Neural progenitor cell (in vitro differentiated cells): ENCODE measurements at regions not wholly inside any gene's neighbourhood (a gene's known extent, or its start where the extent isn't known, plus 50 kb on each side); places are given as distances from the start of the nearest gene placed in this dataset.

Experiments
- DNase-seq: peaks from one replicate; pipeline ENCODE4 v3.0.0-alpha.2; 2016; ENCODE audit warnings: low spot score
- H2AFZ ChIP-seq: fragments of 200-600 bp; sonication (generic); replicated peaks from 2 replicates; pipeline ENCODE4 v1.6.1; 2016; ENCODE audit warnings: antibody characterized with exemption
- H3F3A ChIP-seq: fragments of 200-600 bp; sonication (generic); 2 replicates; pipeline ENCODE4 v1.6.1; 2016; ENCODE audit warnings: antibody characterized with exemption, low read depth
- H3K27ac ChIP-seq: fragments of 200-600 bp; sonication (generic); 2 replicates; pipeline ENCODE4 v1.5.1; 2016; ENCODE audit warnings: mild to moderate bottlenecking
- H3K27me3 ChIP-seq: fragments of 200-600 bp; sonication (generic); 2 replicates; pipeline ENCODE4 v1.6.1; 2016; ENCODE audit warnings: mild to moderate bottlenecking, moderate library complexity
- H3K36me3 ChIP-seq: fragments of 200-600 bp; sonication (generic); 2 replicates; pipeline ENCODE4 v1.5.1; 2016
- H3K4me1 ChIP-seq: fragments of 200-600 bp; sonication (generic); 2 replicates; pipeline ENCODE4 v1.6.1; 2016; ENCODE audit warnings: mixed run types
- H3K4me2 ChIP-seq: fragments of 200-600 bp; sonication (generic); 2 replicates; pipeline ENCODE4 v1.6.1; 2016
- H3K4me3 ChIP-seq: fragments of 200-600 bp; sonication (generic); 2 replicates; pipeline ENCODE4 v1.5.1; 2016
- H3K79me2 ChIP-seq: fragments of 200-600 bp; sonication (generic); 2 replicates; pipeline ENCODE4 v1.6.1; 2016; ENCODE audit warnings: low read depth
- H3K9ac ChIP-seq: fragments of 200-600 bp; sonication (generic); 2 replicates; pipeline ENCODE4 v1.6.1; 2016
- H3K9me3 ChIP-seq: fragments of 200-600 bp; sonication (generic); 2 replicates; pipeline ENCODE4 v1.5.1; 2016; ENCODE audit warnings: low read depth
- H4K20me1 ChIP-seq: fragments of 200-600 bp; sonication (generic); 2 replicates; pipeline ENCODE4 v1.6.1; 2016; ENCODE audit warnings: low read depth
- H3K27ac Mint-ChIP-seq: 3 replicates; pipeline ENCODE4 v1.8.0; 2021; ENCODE audit warnings: mixed read lengths
- H3K27me3 Mint-ChIP-seq: 2 replicates; pipeline ENCODE4 v1.8.0; 2022; ENCODE audit warnings: low read depth, mild to moderate bottlenecking, inconsistent platforms, moderate library complexity, mixed read lengths; ENCODE audit not compliant: insufficient read depth
- H3K36me3 Mint-ChIP-seq: 3 replicates; pipeline ENCODE4 v1.8.0; 2021; ENCODE audit warnings: mixed read lengths
- H3K4me1 Mint-ChIP-seq: 3 replicates; pipeline ENCODE4 v1.8.0; 2021; ENCODE audit warnings: mixed read lengths
- H3K4me3 Mint-ChIP-seq: 3 replicates; pipeline ENCODE4 v1.8.0; 2021; ENCODE audit warnings: mild to moderate bottlenecking, moderate library complexity, mixed read lengths
- H3K9me3 Mint-ChIP-seq: 3 replicates; pipeline ENCODE4 v1.8.0; 2020; ENCODE audit warnings: mixed read lengths
- EZH2 ChIP-seq: fragments of 200-600 bp; sonication (generic); IDR thresholded peaks from 2 replicates; pipeline ENCODE4 v1.6.1; 2017; ENCODE audit warnings: antibody characterized with exemption, mild to moderate bottlenecking, moderate library complexity
- EZH2phosphoT487 ChIP-seq: fragments of 200-600 bp; sonication (generic); IDR thresholded peaks from 2 replicates; pipeline ENCODE4 v1.6.1; 2017; ENCODE audit warnings: antibody characterized with exemption
- TF ChIP-seq, protein P1 (sequence below): fragments of 200-600 bp; sonication (generic); IDR thresholded peaks from 2 replicates; pipeline ENCODE4 v1.5.1; 2017; ENCODE audit warnings: antibody characterized with exemption, mild to moderate bottlenecking

- Histone ChIP-seq H2AFZ (no peak overlapping the region), H3K27ac (no peak overlapping the region), H3K4me1 (peaks cover 32% of the 10 kb centered on the region), H3F3A (no peaks in the 10 kb centered on the region), H3K9ac (no peak overlapping the region), H3K9me3 (no peaks in the 10 kb centered on the region), H3K27me3 (no peaks in the 10 kb centered on the region), H3K4me2 (no peak overlapping the region), H3K79me2 (no peaks in the 10 kb centered on the region), H3K36me3 (no peaks in the 10 kb centered on the region), H4K20me1 (no peaks in the 10 kb centered on the region), H3K4me3 (no peak overlapping the region)
- Mint-ChIP-seq H3K4me1 (peaks cover 56% of the 10 kb centered on the region), H3K27ac (peak overlapping the region; percentile 26), H3K9me3 (no peaks in the 10 kb centered on the region), H3K4me3 (no peak overlapping the region), H3K27me3 (no peaks in the 10 kb centered on the region), H3K36me3 (no peaks in the 10 kb centered on the region)
- DNase-seq: no peak
- TF ChIP-seq EZH2phosphoT487: no peak
- TF ChIP-seq EZH2: no peak
- TF ChIP-seq, protein P1, sequence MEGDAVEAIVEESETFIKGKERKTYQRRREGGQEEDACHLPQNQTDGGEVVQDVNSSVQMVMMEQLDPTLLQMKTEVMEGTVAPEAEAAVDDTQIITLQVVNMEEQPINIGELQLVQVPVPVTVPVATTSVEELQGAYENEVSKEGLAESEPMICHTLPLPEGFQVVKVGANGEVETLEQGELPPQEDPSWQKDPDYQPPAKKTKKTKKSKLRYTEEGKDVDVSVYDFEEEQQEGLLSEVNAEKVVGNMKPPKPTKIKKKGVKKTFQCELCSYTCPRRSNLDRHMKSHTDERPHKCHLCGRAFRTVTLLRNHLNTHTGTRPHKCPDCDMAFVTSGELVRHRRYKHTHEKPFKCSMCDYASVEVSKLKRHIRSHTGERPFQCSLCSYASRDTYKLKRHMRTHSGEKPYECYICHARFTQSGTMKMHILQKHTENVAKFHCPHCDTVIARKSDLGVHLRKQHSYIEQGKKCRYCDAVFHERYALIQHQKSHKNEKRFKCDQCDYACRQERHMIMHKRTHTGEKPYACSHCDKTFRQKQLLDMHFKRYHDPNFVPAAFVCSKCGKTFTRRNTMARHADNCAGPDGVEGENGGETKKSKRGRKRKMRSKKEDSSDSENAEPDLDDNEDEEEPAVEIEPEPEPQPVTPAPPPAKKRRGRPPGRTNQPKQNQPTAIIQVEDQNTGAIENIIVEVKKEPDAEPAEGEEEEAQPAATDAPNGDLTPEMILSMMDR: peak; percentile 10
Observed at GRCh38 chr13:44116562-44117332, 237.0 kb downstream of the LACC1 start.

GRCh38 chr13:44117351-44117750 is 237.6 kb downstream of the LACC1 start:
- H2AFZ ChIP-seq: no peak overlapping the region
- Mint-ChIP-seq H3K4me1 (peaks cover 56% of the 10 kb centered on the region), H3K4me3 (no peak overlapping the region), H3K27me3 (no peaks in the 10 kb centered on the region), H3K9me3 (no peaks in the 10 kb centered on the region), H3K27ac (no peak overlapping the region), H3K36me3 (no peaks in the 10 kb centered on the region)
- no peaks in the 10 kb centered on the region for H3K79me2 ChIP-seq
- no peaks in the 10 kb centered on the region for H3F3A ChIP-seq
- no peaks in the 10 kb centered on the region for H3K27me3 ChIP-seq
- TF ChIP-seq, protein P1: no peak
- TF ChIP-seq EZH2 (no peak), EZH2phosphoT487 (no peak)
- H4K20me1 ChIP-seq: no peaks in the 10 kb centered on the region
- no peaks in the 10 kb centered on the region for H3K36me3 ChIP-seq
- H3K4me1 ChIP-seq: peaks cover 32% of the 10 kb centered on the region
- no peaks in the 10 kb centered on the region for H3K9me3 ChIP-seq
- H3K9ac ChIP-seq: no peak overlapping the region
- H3K4me3 ChIP-seq: no peak overlapping the region
- no peak overlapping the region for H3K27ac ChIP-seq
- no peak for DNase-seq
- no peak overlapping the region for H3K4me2 ChIP-seq

DNA sequence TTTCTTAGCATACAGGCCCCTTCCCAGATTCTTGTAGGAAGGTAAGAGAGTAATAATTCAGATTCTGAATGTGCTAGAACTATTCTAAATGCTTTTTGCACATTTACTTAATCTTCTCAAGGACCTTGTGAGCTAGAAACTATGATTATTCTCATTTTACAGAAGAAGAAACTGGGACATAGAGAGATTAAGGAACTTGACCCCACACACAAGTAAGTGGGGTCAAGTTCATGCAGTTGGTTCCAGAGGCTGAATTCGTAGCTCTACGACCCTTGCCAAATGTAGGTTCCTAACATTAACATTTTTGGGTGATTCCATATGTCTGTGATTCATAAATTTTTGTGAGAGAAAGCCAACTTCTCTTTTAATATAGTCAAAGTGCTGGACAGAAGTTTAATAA is 238.1 kb downstream of the LACC1 start:
- H3K79me2 ChIP-seq: no peaks in the 10 kb centered on the region
- no peak overlapping the region for H3K4me2 ChIP-seq
- Mint-ChIP-seq H3K4me3 (no peak overlapping the region), H3K27ac (no peak overlapping the region), H3K9me3 (no peaks in the 10 kb centered on the region), H3K36me3 (no peaks in the 10 kb centered on the region), H3K27me3 (no peaks in the 10 kb centered on the region), H3K4me1 (peaks cover 56% of the 10 kb centered on the region)
- no peak overlapping the region for H3K9ac ChIP-seq
- peaks cover 32% of the 10 kb centered on the region for H3K4me1 ChIP-seq
- H3K36me3 ChIP-seq: no peaks in the 10 kb centered on the region
- H3K4me3 ChIP-seq: no peak overlapping the region
- no peaks in the 10 kb centered on the region for H3K9me3 ChIP-seq
- TF ChIP-seq EZH2 (no peak), EZH2phosphoT487 (no peak)
- TF ChIP-seq, protein P1: no peak
- no peak for DNase-seq
- H4K20me1 ChIP-seq: no peaks in the 10 kb centered on the region
- no peaks in the 10 kb centered on the region for H3F3A ChIP-seq
- no peaks in the 10 kb centered on the region for H3K27me3 ChIP-seq
- no peak overlapping the region for H3K27ac ChIP-seq
- no peak overlapping the region for H2AFZ ChIP-seq
